Skeletal muscle tissue (tissue), 3 donors: ENCODE measurements at regions not wholly inside any gene's neighbourhood (a gene's known extent, or its start where the extent isn't known, plus 50 kb on each side); places are given as distances from the start of the nearest gene placed in this dataset.

Source experiments
- H3K27ac ChIP-seq: one replicate; pipeline ENCODE4 v1.7.0; 2013; ENCODE audit warnings: mild to moderate bottlenecking, low read depth, low read length, inconsistent platforms
- H3K27me3 ChIP-seq, 3 donors: one replicate each; pipeline ENCODE4 v1.7.0; 2013; ENCODE audit warnings: low read length in 3 of 3; ENCODE audit not compliant: control insufficient read depth in 3 of 3, insufficient read depth in 3 of 3
- H3K36me3 ChIP-seq, 3 donors: one replicate each; pipeline ENCODE4 v1.7.0; 2013; ENCODE audit warnings: low read length in 3 of 3; ENCODE audit not compliant: control insufficient read depth in 3 of 3, insufficient read depth in 3 of 3
- H3K4me1 ChIP-seq, 3 donors: one replicate each; pipeline ENCODE4 v1.7.0; 2013; ENCODE audit warnings: low read length in 3 of 3, mild to moderate bottlenecking in 3 of 3; ENCODE audit not compliant: control insufficient read depth in 3 of 3, insufficient read depth in 3 of 3
- H3K4me3 ChIP-seq, 3 donors: one replicate each; pipeline ENCODE4 v1.7.0; 2013; ENCODE audit warnings: low read length in 3 of 3
- H3K9ac ChIP-seq, 3 donors: one replicate each; pipeline ENCODE4 v1.7.0; 2013; ENCODE audit warnings: low read length in 3 of 3, mild to moderate bottlenecking in 3 of 3, moderate library complexity in 2 of 3, low read depth in 1 of 3
- H3K9me3 ChIP-seq, 3 donors: one replicate each; pipeline ENCODE4 v1.7.0; 2013; ENCODE audit warnings: low read length in 3 of 3; ENCODE audit not compliant: control insufficient read depth in 3 of 3
- donor health status: Osteomylitis.

DNA sequence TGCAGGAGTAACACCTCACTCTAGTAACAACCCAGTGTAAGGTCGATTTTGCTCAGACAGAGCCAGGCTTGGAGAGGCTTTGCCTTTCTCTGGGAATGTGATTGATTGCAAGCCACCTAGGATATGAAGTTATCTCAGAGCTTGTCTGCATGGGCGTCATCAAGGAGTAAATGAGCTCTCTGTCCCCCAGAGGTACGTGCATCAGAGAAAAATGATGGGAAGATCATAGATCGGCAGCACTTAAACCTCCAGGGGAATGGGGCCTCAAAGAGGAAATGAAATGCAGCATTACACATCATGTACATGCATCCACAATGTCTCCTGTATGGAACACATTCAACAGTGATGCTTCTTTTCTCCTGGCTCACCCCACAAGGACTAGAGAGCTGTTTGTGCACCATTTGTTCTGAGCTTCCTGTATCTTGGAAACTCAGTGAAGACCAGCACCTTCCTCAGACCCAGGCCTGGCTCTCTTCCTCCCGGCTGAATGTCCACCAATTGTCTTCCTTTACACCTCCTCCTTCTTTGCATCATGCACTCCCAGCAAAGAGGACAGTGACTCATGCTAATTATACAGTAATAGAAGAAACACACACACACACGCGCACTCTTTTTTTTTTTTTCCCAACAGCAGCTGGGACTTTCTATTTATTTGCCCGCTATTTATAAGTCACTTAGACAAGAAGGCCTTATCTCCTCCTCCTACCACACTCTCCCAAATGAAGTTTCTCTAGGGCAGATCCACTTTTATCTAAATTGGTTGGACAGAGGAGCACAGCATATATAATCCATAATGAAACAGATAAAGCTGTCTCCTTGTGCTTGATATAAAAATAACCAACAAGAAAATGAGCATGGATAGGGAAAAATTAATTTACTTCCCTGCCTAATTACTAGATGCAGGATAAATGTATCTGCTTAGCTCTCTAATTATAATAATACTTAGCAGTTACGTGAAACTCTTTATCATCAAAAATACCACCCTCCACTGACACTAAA is 990.7 kb downstream of the CCSER2 start:
- no peaks in the 10 kb centered on the region for H3K27me3 ChIP-seq
- no peak overlapping the region for H3K9ac ChIP-seq
- H3K4me1 ChIP-seq = peaks cover 0 to 2% (median 0%) of the 10 kb centered on the region in 3 donors
- no peak overlapping the region for H3K4me3 ChIP-seq
- no peaks in the 10 kb centered on the region for H3K9me3 ChIP-seq
- no peaks in the 10 kb centered on the region for H3K36me3 ChIP-seq
- no peak overlapping the region for H3K27ac ChIP-seq

DNA sequence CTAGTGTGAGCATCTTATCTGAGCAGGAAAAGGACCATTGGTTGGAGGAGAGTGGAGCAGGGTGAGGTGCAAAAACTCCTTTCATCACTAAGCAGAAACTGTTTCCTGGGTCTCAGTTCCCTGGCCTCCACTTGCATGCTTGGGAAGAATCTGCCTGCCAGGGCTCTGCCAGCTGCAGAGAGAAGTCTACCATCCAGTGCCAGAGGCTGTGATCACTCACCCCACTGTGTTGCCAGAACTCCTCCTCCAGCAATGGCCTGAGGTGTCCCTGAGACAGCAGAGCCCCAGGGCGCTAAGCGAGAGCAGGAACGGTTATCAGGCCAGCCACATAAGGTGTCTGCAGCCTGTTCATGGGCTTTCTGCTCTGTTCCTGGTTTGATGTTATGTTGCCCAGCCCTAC is 991.4 kb downstream of the CCSER2 start:
- Histone ChIP-seq H3K4me1 (peaks cover 0 to 2% (median 0%) of the 10 kb centered on the region in 3 donors), H3K9me3 (no peaks in the 10 kb centered on the region), H3K36me3 (no peaks in the 10 kb centered on the region), H3K27ac (no peak overlapping the region), H3K9ac (no peak overlapping the region), H3K4me3 (no peak overlapping the region), H3K27me3 (no peaks in the 10 kb centered on the region)

DNA sequence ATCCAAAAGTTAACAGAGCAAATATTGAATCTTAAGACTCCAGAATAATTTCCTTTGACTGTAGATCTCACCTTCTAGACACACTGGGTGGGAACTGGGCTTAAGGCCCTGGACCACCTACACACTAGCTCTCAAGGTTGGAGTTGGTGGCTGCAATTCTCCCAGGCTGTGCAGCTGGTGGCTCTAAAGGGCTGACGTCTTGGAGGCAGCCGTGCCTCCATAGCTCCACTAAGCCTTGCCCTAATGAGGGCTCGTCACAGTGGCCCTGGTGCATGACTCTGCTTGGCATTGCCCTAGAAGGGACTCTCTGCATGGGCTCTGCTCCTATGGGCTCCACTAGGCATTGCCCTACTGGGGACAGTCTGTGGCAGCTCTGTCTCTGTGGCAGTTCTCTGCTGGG is 1005.2 kb downstream of the CCSER2 start:
- H3K27me3 ChIP-seq = no peaks in the 10 kb centered on the region
- H3K27ac ChIP-seq = no peak overlapping the region
- H3K4me3 ChIP-seq = no peak overlapping the region
- peaks cover 0 to 3% (median 0%) of the 10 kb centered on the region in 3 donors for H3K9me3 ChIP-seq
- H3K9ac ChIP-seq = no peak overlapping the region
- no peaks in the 10 kb centered on the region for H3K4me1 ChIP-seq
- H3K36me3 ChIP-seq = no peaks in the 10 kb centered on the region

DNA sequence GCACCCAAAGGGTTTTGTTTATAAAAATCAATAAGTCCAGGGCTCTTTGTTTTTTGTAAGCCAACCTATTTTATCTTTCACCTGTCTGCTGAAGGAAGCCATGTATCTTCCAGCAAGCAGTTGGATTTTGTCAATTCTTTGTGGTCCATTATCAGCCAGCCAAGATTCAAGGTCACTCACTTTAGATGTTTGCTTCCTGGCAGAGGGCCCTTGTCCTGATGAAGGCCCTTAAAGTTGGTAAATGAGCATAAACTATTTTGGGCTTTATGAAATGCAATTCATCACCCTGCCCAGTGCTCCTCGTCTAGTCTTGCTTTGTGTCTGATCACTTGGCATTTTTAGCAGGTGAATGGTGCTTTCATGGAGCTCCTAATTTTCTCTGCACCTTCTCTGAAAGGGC is 1004.2 kb downstream of the GRID1 start:
- H3K4me3 ChIP-seq = no peak overlapping the region
- H3K4me1 ChIP-seq = no peaks in the 10 kb centered on the region
- H3K27ac ChIP-seq = no peak overlapping the region
- H3K9me3 ChIP-seq = no peaks in the 10 kb centered on the region
- no peaks in the 10 kb centered on the region for H3K36me3 ChIP-seq
- no peaks in the 10 kb centered on the region for H3K27me3 ChIP-seq
- no peak overlapping the region for H3K9ac ChIP-seq

DNA sequence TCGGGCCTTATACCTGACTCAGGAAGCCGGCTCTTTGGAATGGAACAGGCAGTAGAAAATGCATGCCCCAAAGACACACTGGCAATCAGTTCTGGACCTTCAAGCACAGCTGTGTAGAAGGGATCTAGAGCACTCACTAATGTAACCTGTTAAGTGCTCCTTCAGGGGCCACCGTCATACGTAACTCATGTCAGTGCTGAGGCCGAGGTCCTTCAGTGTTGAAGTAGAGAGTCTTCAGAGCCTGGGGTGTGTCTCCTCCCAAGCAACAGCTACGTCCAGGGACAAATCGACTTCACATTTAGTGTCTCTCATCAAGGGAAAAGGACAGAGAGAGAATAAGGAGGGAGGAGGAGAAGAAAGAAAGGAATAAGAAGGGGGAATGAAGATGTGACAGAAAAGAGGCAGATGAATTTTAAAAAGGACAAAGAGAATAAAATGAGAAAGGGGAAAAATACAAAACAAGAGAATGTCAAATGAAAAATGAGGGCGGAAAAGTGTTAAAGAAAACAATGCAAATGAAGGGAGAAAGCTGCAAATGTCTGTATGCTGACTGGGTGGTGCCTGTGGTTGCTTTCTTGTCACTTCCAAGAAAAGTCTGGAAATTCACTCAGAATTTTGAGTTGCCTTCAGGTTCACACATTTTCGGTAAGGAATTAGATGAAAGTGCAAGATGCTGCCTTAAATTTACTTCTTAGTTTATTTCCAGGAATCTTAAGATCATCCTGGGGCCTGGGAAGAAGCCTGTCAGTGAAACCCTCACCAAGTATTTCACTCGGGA is 989.4 kb downstream of the GRID1 start:
- H3K27me3 ChIP-seq = no peaks in the 10 kb centered on the region
- no peaks in the 10 kb centered on the region for H3K36me3 ChIP-seq
- no peak overlapping the region for H3K27ac ChIP-seq
- peaks cover 0 to 2% (median 0%) of the 10 kb centered on the region in 3 donors for H3K9me3 ChIP-seq
- no peaks in the 10 kb centered on the region for H3K4me1 ChIP-seq
- H3K9ac ChIP-seq = no peak overlapping the region
- H3K4me3 ChIP-seq = no peak overlapping the region

DNA sequence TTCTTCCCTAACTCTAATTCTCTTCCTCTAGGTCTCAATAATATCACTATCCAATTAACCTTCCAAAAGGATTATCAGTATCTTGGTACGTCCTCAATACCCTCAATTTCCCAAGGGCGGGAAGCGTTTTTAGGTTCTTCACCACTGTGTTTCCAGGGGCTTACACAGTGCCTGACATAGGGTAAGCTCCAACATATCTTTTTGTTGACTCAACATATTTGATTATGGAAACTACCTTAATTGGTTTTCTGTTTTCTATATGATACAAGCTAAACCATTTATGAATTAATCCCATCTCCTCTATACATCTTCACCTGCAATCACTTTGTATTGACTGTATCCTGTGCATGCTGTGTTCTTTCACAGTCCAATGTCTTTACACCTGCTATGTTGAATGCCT is 987.3 kb downstream of the GRID1 start:
- Histone ChIP-seq H3K9ac (no peak overlapping the region), H3K4me3 (no peak overlapping the region), H3K36me3 (no peaks in the 10 kb centered on the region), H3K4me1 (no peaks in the 10 kb centered on the region), H3K27me3 (no peaks in the 10 kb centered on the region), H3K27ac (no peak overlapping the region), H3K9me3 (peaks cover 0 to 2% (median 0%) of the 10 kb centered on the region in 3 donors)

DNA sequence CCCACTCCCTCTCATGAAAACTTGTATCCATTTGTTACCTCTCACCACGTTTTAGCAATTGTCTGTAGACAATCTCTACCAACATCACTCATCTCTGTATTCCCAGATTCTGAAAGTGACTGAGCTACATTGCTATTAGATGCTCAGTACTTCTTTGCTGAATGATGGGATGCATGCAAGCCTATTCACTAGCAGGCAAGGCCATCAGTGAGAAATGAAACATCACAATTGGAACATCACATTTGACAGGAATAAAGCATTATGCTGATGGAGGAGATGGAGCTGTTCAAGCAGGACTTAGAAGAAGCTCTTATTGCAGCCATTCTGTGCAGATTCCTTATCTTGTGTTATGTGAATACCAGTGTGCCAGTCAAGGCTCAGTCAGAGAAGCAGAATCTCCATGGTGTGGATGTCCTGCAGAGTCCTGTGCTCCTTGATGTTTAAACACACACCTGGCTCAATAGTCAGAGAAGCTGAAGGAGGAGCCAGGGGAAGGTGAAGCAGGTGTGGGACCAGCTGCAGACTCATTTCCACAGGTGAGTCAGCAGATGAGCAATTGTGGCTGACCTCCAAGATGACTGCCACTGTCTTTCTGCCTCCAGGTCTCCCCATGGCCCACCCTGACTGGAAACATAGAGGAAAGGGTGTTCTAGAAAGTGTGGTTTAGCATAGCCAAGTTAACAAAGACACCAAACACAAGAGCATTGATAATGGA is 965.5 kb downstream of the GRID1 start:
- Histone ChIP-seq H3K4me1 (no peaks in the 10 kb centered on the region), H3K27me3 (no peaks in the 10 kb centered on the region), H3K36me3 (no peaks in the 10 kb centered on the region), H3K4me3 (no peak overlapping the region), H3K9me3 (no peaks in the 10 kb centered on the region), H3K27ac (no peak overlapping the region), H3K9ac (no peak overlapping the region)

DNA sequence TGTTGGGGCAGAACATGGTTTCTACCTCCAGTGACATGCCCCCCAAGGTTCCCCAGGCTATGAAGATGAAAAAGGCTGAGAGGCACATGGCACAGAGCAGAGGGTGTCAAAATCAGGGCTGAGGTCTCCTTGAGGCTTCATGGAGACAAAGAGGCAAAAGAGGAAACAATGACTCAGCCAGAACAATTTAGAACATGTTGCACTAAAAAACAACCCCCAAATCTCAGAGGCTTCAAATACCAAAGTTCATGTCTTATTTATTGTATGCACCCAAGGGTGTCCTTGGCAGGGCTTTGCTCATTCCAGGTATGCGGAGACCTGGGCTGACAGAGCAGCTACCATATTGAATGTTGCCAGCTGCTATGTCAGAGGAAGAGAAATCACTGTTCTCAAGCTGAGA is 964.1 kb downstream of the GRID1 start:
- Histone ChIP-seq H3K9me3 (no peaks in the 10 kb centered on the region), H3K27ac (no peak overlapping the region), H3K4me3 (no peak overlapping the region), H3K27me3 (no peaks in the 10 kb centered on the region), H3K4me1 (no peaks in the 10 kb centered on the region), H3K36me3 (no peaks in the 10 kb centered on the region), H3K9ac (no peak overlapping the region)

DNA sequence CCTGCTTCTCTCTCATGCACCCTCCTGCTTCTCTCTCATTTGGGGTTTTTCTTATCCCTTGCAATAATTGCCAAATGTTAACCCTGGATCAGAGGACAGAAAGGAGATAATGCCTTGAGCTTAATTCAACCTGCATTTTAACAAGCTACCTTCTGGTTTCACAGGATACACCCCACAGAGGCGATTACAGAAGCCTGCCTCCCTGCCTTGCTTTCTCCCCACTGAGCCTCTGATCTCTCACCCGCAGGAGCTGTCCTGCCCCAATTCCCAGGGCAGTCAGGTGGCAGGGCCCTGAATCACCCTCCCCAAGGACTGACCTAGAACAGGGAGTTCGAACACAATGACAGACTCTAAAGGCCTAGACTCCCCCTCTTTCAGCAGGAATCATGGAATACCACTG is 959.5 kb downstream of the GRID1 start:
- Histone ChIP-seq H3K9me3 (peaks cover 0 to 2% (median 0%) of the 10 kb centered on the region in 3 donors), H3K4me3 (no peak overlapping the region), H3K9ac (no peak overlapping the region), H3K36me3 (no peaks in the 10 kb centered on the region), H3K4me1 (no peaks in the 10 kb centered on the region), H3K27me3 (no peaks in the 10 kb centered on the region), H3K27ac (no peak overlapping the region)
